ENCODE measurements at regions not wholly inside any gene's neighbourhood (a gene's known extent, or its start where the extent isn't known, plus 50 kb on each side); places are given as distances from the start of the nearest gene placed in this dataset.

DNA sequence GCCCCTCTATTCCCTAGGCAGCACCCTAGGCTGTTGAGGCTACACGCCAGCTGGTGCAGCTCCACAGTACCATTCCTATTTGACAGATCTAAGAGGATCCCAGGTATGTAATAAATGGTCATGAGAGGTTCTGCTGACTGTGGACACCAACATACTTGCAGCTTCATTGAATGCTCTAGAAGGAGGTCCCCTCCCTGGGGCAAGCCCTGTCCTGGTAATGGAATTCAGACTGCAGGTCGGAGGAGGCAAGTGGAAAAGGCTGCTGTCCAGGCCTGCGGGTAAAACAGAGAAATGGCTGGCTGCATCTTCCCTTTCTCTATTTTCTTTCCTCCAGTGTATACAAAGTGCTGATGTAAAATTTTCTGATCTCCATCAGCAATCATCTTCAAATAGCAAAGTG, 66.1 kb upstream of the ZNF648 start:
- DNase-seq, result no peak
- no peak overlapping the region for H3K4me3 Mint-ChIP-seq (ENCODE audit: unreplicated experiment)
- no peaks in the 10 kb centered on the region for H3K27me3 Mint-ChIP-seq (ENCODE audit: unreplicated experiment)
- TF ChIP-seq CTCF (IDR thresholded peaks at IDR 0.05; ENCODE audit: partially characterized antibody, unreplicated experiment), result no peak
- no peak overlapping the region for H3K27ac Mint-ChIP-seq (ENCODE audit: unreplicated experiment)
- H3K4me1 Mint-ChIP-seq (ENCODE audit: low read depth, unreplicated experiment), result no peaks in the 10 kb centered on the region
- no peaks in the 10 kb centered on the region for H3K9me3 Mint-ChIP-seq (ENCODE audit: unreplicated experiment)
- H3K36me3 Mint-ChIP-seq (ENCODE audit: unreplicated experiment), result no peaks in the 10 kb centered on the region

- no peaks in the 10 kb centered on the region for H3K27me3 Mint-ChIP-seq (ENCODE audit: unreplicated experiment)
- H3K9me3 Mint-ChIP-seq (ENCODE audit: unreplicated experiment), result no peaks in the 10 kb centered on the region
- H3K27ac Mint-ChIP-seq (ENCODE audit: unreplicated experiment), result no peak overlapping the region
- H3K36me3 Mint-ChIP-seq (ENCODE audit: unreplicated experiment), result no peaks in the 10 kb centered on the region
- no peaks in the 10 kb centered on the region for H3K4me1 Mint-ChIP-seq (ENCODE audit: low read depth, unreplicated experiment)
- no peak overlapping the region for H3K4me3 Mint-ChIP-seq (ENCODE audit: unreplicated experiment)
- TF ChIP-seq CTCF (IDR thresholded peaks at IDR 0.05; ENCODE audit: partially characterized antibody, unreplicated experiment), result no peak
- no peak for DNase-seq
Observed at GRCh38 chr1:182126272-182126800, 64.8 kb upstream of the ZNF648 start.

DNA sequence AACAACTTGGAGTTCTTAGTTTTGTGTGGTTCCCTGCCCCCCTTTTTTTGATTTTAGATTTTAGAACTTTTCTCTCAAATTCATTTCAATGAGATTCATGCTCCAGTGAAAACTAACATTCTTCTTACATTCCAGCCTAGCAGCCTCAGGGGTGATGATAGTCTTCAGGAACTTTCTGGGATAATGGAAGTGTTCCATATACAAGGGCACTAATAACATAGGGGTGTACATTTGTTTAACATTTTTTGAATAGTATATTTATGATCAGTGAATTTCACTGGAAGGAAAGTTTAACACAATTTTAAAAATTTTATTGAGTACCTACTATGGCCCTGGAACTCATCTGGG, 61.4 kb upstream of the ZNF648 start:
- no peak for DNase-seq
- Mint-ChIP-seq H3K4me3 (ENCODE audit: unreplicated experiment) (no peak overlapping the region), H3K4me1 (ENCODE audit: low read depth, unreplicated experiment) (no peaks in the 10 kb centered on the region), H3K36me3 (ENCODE audit: unreplicated experiment) (no peaks in the 10 kb centered on the region), H3K27me3 (ENCODE audit: unreplicated experiment) (no peaks in the 10 kb centered on the region), H3K27ac (ENCODE audit: unreplicated experiment) (no peak overlapping the region), H3K9me3 (ENCODE audit: unreplicated experiment) (no peaks in the 10 kb centered on the region)
- TF ChIP-seq CTCF (IDR thresholded peaks at IDR 0.05; ENCODE audit: partially characterized antibody, unreplicated experiment), result no peak

DNA sequence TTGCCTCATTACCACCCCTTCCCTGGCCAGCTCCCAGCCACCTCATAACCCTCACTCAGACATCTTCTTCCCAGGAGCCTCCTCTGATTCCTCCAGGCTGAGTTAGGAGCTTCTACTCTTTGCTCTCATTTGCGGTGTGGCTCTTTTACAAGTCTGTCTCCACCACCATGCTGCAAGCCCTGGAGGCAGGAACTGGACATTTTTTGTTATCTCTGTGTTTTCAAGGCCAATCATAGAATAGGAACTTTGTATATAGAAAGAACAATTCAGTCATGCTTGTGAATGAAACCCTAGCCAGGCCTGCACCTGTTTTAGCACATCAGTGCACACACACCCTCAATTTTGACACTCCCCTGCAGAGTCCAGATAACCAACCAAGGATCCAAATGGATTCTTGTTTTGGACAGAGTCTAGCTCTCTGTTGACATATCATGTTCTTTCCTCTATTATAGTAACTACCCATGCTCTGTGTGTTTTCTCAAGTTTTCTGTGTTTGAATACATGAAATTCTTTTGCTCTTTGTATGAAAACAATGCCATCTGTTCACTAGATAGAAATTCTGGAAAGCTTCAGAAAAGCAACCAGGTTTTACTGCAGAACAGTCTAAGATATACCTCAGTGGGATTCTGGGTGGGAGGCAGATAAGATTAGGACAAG, 60.9 kb upstream of the ZNF648 start:
- no peak for TF ChIP-seq CTCF (IDR thresholded peaks at IDR 0.05; ENCODE audit: partially characterized antibody, unreplicated experiment)
- H3K9me3 Mint-ChIP-seq (ENCODE audit: unreplicated experiment), result no peaks in the 10 kb centered on the region
- no peak overlapping the region for H3K27ac Mint-ChIP-seq (ENCODE audit: unreplicated experiment)
- DNase-seq, result no peak
- H3K27me3 Mint-ChIP-seq (ENCODE audit: unreplicated experiment), result no peaks in the 10 kb centered on the region
- H3K4me1 Mint-ChIP-seq (ENCODE audit: low read depth, unreplicated experiment), result no peaks in the 10 kb centered on the region
- no peak overlapping the region for H3K4me3 Mint-ChIP-seq (ENCODE audit: unreplicated experiment)
- H3K36me3 Mint-ChIP-seq (ENCODE audit: unreplicated experiment), result no peaks in the 10 kb centered on the region

DNA sequence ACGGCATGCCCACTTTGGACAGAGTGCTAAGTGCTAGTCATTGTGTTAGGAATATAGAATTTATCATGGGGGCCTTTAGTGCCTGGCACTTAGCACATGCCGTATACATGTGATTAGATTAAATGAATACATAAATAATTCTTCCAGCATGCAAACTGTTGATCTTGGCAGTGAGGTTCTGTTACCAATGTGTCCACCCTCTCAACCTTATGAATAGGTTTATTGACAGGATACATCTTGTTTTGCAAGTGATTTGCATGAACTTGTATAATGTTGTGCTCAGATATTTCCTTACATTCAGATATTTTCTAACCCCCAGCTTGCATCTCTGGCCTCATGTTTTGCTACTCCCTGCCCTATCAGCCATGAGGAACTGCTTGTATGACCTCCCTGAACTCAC, 60.3 kb upstream of the ZNF648 start:
- no peak for TF ChIP-seq CTCF (IDR thresholded peaks at IDR 0.05; ENCODE audit: partially characterized antibody, unreplicated experiment)
- Mint-ChIP-seq H3K4me3 (ENCODE audit: unreplicated experiment) (no peak overlapping the region), H3K27me3 (ENCODE audit: unreplicated experiment) (no peaks in the 10 kb centered on the region)

More for the DNA sequence above, 60.3 kb upstream of the ZNF648 start:
- Mint-ChIP-seq H3K4me1 (ENCODE audit: low read depth, unreplicated experiment) (no peaks in the 10 kb centered on the region), H3K9me3 (ENCODE audit: unreplicated experiment) (no peaks in the 10 kb centered on the region), H3K27ac (ENCODE audit: unreplicated experiment) (no peak overlapping the region), H3K36me3 (ENCODE audit: unreplicated experiment) (no peaks in the 10 kb centered on the region)
- no peak for DNase-seq

Data from glutamatergic neuron (in vitro differentiated cells).